ENCODE measurements at regions not wholly inside any gene's neighbourhood (a gene's known extent, or its start where the extent isn't known, plus 50 kb on each side); places are given as distances from the start of the nearest gene placed in this dataset.

GRCh38 chr1:108036796-108037562, 72.0 kb upstream of the VAV3 start:
- no peak for TF ChIP-seq SMC3 (IDR thresholded peaks at IDR 0.05)
- TF ChIP-seq CTCF (IDR thresholded peaks at IDR 0.05), result no peak
- TF ChIP-seq HDAC2 (IDR thresholded peaks at IDR 0.05), result no peak
- no peak for TF ChIP-seq JUN (IDR thresholded peaks at IDR 0.05)
- no peak for TF ChIP-seq MAFK (IDR thresholded peaks at IDR 0.05; ENCODE audit: partially characterized antibody)
